ENCODE measurements at regions not wholly inside any gene's neighbourhood (a gene's known extent, or its start where the extent isn't known, plus 50 kb on each side); places are given as distances from the start of the nearest gene placed in this dataset.

GRCh38 chr7:85947767-85948166 is 695.9 kb upstream of the GRM3 start:
- TF ChIP-seq POLR2A (IDR thresholded peaks at IDR 0.05) (no peak), CTCF (IDR thresholded peaks at IDR 0.05) (no peak)
- no peak overlapping the region for H3K4me3 ChIP-seq (ENCODE audit: low read depth, poor library complexity, severe bottlenecking)
- intact Hi-C loops (cut with DNase I; ENCODE audit: low total_unique reads), result no loop called here

GRCh38 chr7:85940798-85941197 is 702.9 kb upstream of the GRM3 start:
- TF ChIP-seq CTCF (IDR thresholded peaks at IDR 0.05) (no peak), POLR2A (IDR thresholded peaks at IDR 0.05) (no peak)
- no peak for DNase-seq (ENCODE audit: low spot score in 2 of 2)
- intact Hi-C loops (cut with DNase I; ENCODE audit: low total_unique reads), result no loop called here
- WGBS, 2 donors, result 58 to 59% methylated on average over 2 of the region's 2 CpGs
- no peak overlapping the region for H3K4me3 ChIP-seq (ENCODE audit: low read depth, poor library complexity, severe bottlenecking)

More at GRCh38 chr7:85947767-85948166, 695.9 kb upstream of the GRM3 start:
- DNase-seq (ENCODE audit: low spot score in 2 of 2), result no peak

GRCh38 chr7:85931919-85932318 is 711.8 kb upstream of the GRM3 start:
- intact Hi-C loops (cut with DNase I; ENCODE audit: low total_unique reads), result no loop called here
- DNase-seq (ENCODE audit: low spot score in 2 of 2), result no peak
- WGBS, 2 donors, result 43 to 60% methylated on average over 1 of the region's 1 CpG
- TF ChIP-seq POLR2A (IDR thresholded peaks at IDR 0.05), result no peak
- no peak for TF ChIP-seq CTCF (IDR thresholded peaks at IDR 0.05)
- H3K4me3 ChIP-seq (ENCODE audit: low read depth, poor library complexity, severe bottlenecking), result no peak overlapping the region

- H3K4me3 ChIP-seq (ENCODE audit: low read depth, poor library complexity, severe bottlenecking), result no peak overlapping the region
- 46 to 48% methylated on average over 2 of the region's 2 CpGs for WGBS, 2 donors
- TF ChIP-seq CTCF (IDR thresholded peaks at IDR 0.05) (no peak), POLR2A (IDR thresholded peaks at IDR 0.05) (no peak)
- no peak for DNase-seq (ENCODE audit: low spot score in 2 of 2)
- intact Hi-C loops (cut with DNase I; ENCODE audit: low total_unique reads), result no loop called here
Measured at GRCh38 chr7:85928500-85928899, 715.2 kb upstream of the GRM3 start.

GRCh38 chr7:85927226-85927625 is 716.5 kb upstream of the GRM3 start:
- intact Hi-C loops (cut with DNase I; ENCODE audit: low total_unique reads), result no loop called here

More at GRCh38 chr7:85927226-85927625, 716.5 kb upstream of the GRM3 start:
- no peak for DNase-seq (ENCODE audit: low spot score in 2 of 2)
- TF ChIP-seq CTCF (IDR thresholded peaks at IDR 0.05), result no peak
- no peak for TF ChIP-seq POLR2A (IDR thresholded peaks at IDR 0.05)
- no peak overlapping the region for H3K4me3 ChIP-seq (ENCODE audit: low read depth, poor library complexity, severe bottlenecking)
- 60 to 69% methylated on average over 3 of the region's 3 CpGs for WGBS, 2 donors

Data from lower leg skin (tissue), 4 donors.